HepG2 (cell line): ENCODE measurements at regions not wholly inside any gene's neighbourhood (a gene's known extent, or its start where the extent isn't known, plus 50 kb on each side); places are given as distances from the start of the nearest gene placed in this dataset.

Experiments used
- ARID3A ChIP-seq: IDR thresholded peaks from 2 replicates; pipeline ENCODE4 v1.6.1; 2012; ENCODE audit warnings: low read depth, low read length, improper control_type of control experiment
- NFAT5 ChIP-seq: sonication (generic); formaldehyde crosslinking; IDR thresholded peaks from 2 replicates; pipeline ENCODE4 v1.4.0; 2020; ENCODE audit warnings: missing genetic modification reagents
- TF ChIP-seq, protein P1 (sequence below): sonication (generic); formaldehyde crosslinking; IDR thresholded peaks from 2 replicates; pipeline ENCODE4 v1.9.0; 2021; ENCODE audit warnings: missing genetic modification reagents, borderline replicate concordance
- TF ChIP-seq, protein P2 (sequence below): sonication (generic); formaldehyde crosslinking; IDR thresholded peaks from 2 replicates; pipeline ENCODE4 v1.4.0; 2020; ENCODE audit warnings: mild to moderate bottlenecking, missing genetic modification reagents

GRCh38 chr10:109723305-109723704 is 200.0 kb downstream of the XPNPEP1 start (continued):
- TF ChIP-seq ARID3A (no peak), NFAT5 (CRISPR knock-in tag) (no peak)
- TF ChIP-seq, protein P1, sequence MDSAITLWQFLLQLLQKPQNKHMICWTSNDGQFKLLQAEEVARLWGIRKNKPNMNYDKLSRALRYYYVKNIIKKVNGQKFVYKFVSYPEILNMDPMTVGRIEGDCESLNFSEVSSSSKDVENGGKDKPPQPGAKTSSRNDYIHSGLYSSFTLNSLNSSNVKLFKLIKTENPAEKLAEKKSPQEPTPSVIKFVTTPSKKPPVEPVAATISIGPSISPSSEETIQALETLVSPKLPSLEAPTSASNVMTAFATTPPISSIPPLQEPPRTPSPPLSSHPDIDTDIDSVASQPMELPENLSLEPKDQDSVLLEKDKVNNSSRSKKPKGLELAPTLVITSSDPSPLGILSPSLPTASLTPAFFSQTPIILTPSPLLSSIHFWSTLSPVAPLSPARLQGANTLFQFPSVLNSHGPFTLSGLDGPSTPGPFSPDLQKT (CRISPR knock-in tag): no peak
- TF ChIP-seq, protein P2, sequence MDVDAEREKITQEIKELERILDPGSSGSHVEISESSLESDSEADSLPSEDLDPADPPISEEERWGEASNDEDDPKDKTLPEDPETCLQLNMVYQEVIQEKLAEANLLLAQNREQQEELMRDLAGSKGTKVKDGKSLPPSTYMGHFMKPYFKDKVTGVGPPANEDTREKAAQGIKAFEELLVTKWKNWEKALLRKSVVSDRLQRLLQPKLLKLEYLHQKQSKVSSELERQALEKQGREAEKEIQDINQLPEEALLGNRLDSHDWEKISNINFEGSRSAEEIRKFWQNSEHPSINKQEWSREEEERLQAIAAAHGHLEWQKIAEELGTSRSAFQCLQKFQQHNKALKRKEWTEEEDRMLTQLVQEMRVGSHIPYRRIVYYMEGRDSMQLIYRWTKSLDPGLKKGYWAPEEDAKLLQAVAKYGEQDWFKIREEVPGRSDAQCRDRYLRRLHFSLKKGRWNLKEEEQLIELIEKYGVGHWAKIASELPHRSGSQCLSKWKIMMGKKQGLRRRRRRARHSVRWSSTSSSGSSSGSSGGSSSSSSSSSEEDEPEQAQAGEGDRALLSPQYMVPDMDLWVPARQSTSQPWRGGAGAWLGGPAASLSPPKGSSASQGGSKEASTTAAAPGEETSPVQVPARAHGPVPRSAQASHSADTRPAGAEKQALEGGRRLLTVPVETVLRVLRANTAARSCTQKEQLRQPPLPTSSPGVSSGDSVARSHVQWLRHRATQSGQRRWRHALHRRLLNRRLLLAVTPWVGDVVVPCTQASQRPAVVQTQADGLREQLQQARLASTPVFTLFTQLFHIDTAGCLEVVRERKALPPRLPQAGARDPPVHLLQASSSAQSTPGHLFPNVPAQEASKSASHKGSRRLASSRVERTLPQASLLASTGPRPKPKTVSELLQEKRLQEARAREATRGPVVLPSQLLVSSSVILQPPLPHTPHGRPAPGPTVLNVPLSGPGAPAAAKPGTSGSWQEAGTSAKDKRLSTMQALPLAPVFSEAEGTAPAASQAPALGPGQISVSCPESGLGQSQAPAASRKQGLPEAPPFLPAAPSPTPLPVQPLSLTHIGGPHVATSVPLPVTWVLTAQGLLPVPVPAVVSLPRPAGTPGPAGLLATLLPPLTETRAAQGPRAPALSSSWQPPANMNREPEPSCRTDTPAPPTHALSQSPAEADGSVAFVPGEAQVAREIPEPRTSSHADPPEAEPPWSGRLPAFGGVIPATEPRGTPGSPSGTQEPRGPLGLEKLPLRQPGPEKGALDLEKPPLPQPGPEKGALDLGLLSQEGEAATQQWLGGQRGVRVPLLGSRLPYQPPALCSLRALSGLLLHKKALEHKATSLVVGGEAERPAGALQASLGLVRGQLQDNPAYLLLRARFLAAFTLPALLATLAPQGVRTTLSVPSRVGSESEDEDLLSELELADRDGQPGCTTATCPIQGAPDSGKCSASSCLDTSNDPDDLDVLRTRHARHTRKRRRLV (CRISPR knock-in tag): no peak
